ENCODE measurements at regions not wholly inside any gene's neighbourhood (a gene's known extent, or its start where the extent isn't known, plus 50 kb on each side); places are given as distances from the start of the nearest gene placed in this dataset.

DNA sequence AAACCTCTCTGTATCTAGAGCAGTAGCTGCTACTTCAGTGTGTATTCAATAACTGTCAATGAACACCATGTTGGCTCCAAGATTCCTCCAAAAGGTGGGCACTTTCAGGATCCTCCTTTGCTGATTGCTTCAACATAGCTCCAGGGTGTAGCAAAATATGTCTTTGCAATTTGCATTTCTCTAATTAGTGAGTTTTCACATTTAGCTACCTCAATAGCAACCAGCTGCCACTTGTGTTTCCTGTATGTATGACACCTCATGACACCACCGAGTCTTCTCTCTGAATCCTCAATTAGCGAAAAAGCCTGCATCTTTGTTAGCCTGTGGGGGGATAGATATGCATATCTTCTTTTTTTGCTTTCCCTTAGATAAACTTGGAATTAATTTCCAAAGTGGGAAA lies 898.3 kb upstream of the FAT3 start:
- Histone ChIP-seq H3K27me3 (no peaks in the 10 kb centered on the region), H3K4me1 (no peaks in the 10 kb centered on the region), H3K27ac (no peak overlapping the region), H3K36me3 (no peaks in the 10 kb centered on the region), H3K9me3 (no peaks in the 10 kb centered on the region), H3K4me3 (no peak overlapping the region)
- DNase-seq, result no peak
- intact Hi-C loops (cut with DNase I; ENCODE audit: low total_unique reads), result no loop called here
- TF ChIP-seq, protein P1, sequence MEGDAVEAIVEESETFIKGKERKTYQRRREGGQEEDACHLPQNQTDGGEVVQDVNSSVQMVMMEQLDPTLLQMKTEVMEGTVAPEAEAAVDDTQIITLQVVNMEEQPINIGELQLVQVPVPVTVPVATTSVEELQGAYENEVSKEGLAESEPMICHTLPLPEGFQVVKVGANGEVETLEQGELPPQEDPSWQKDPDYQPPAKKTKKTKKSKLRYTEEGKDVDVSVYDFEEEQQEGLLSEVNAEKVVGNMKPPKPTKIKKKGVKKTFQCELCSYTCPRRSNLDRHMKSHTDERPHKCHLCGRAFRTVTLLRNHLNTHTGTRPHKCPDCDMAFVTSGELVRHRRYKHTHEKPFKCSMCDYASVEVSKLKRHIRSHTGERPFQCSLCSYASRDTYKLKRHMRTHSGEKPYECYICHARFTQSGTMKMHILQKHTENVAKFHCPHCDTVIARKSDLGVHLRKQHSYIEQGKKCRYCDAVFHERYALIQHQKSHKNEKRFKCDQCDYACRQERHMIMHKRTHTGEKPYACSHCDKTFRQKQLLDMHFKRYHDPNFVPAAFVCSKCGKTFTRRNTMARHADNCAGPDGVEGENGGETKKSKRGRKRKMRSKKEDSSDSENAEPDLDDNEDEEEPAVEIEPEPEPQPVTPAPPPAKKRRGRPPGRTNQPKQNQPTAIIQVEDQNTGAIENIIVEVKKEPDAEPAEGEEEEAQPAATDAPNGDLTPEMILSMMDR (IDR thresholded peaks at IDR 0.05), result no peak
- TF ChIP-seq POLR2A (IDR thresholded peaks at IDR 0.05), result no peak

DNA sequence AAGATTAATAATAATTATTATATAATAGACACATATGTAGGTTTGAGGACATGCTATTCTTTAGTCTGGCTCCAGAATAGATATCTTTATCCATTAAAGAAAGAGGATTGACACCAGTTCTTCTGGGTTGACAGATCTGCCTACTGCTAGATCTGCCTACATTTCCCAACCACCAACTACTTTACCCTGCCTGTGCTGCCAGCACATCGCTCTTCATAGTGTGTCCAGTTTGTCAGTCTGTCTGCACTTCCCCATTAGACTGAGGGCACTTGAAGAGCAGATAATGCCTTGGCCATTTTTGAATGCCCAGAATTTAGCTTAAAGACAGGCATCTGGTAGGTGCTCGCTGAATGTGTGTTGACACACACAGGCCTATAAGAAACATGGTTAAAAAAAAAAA lies 910.1 kb upstream of the FAT3 start:
- no peak for DNase-seq
- H3K27me3 ChIP-seq, result no peaks in the 10 kb centered on the region
- no peaks in the 10 kb centered on the region for H3K9me3 ChIP-seq
- no peak overlapping the region for H3K4me3 ChIP-seq
- no peak overlapping the region for H3K27ac ChIP-seq
- H3K36me3 ChIP-seq, result no peaks in the 10 kb centered on the region
- intact Hi-C loops (cut with DNase I; ENCODE audit: low total_unique reads), result no loop called here
- H3K4me1 ChIP-seq, result no peaks in the 10 kb centered on the region
- no peak for TF ChIP-seq POLR2A (IDR thresholded peaks at IDR 0.05)

DNA sequence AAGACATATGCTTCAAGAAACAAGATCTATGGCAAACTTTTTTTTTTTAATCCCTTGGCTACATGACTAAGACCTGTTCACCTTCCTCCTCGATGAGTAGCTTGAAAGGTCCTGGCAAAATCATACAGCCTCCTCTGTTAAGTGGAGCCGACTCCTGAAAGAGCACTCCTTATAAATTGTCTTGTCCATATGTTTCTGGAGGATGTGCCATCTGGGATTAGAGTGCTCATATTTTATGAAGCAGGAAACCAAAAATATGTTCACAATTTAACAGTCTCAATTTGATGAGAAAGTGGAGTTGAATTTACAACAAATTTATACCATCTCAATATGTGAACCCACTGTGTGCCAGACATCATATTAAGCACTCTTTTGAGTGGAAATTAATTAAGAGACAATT lies 912.1 kb upstream of the FAT3 start:
- intact Hi-C loops (cut with DNase I; ENCODE audit: low total_unique reads), result no loop called here
- no peaks in the 10 kb centered on the region for H3K9me3 ChIP-seq
- H3K27ac ChIP-seq, result no peak overlapping the region

GRCh38 chr11:91310085-91310484 lies 914.5 kb upstream of the FAT3 start:
- no peak for DNase-seq
- H3K4me3 ChIP-seq, result no peak overlapping the region
- H3K27me3 ChIP-seq, result no peaks in the 10 kb centered on the region
- intact Hi-C loops (cut with DNase I; ENCODE audit: low total_unique reads), result no loop called here
- no peaks in the 10 kb centered on the region for H3K4me1 ChIP-seq
- no peaks in the 10 kb centered on the region for H3K9me3 ChIP-seq
- H3K36me3 ChIP-seq, result no peaks in the 10 kb centered on the region
- TF ChIP-seq, protein P1 (IDR thresholded peaks at IDR 0.05), result no peak
- no peak for TF ChIP-seq POLR2A (IDR thresholded peaks at IDR 0.05)
- no peak overlapping the region for H3K27ac ChIP-seq

More for the DNA sequence above, 912.1 kb upstream of the FAT3 start:
- Histone ChIP-seq H3K36me3 (no peaks in the 10 kb centered on the region), H3K27me3 (no peaks in the 10 kb centered on the region), H3K4me3 (no peak overlapping the region), H3K4me1 (no peaks in the 10 kb centered on the region)
- no peak for TF ChIP-seq POLR2A (IDR thresholded peaks at IDR 0.05)
- TF ChIP-seq, protein P1 (IDR thresholded peaks at IDR 0.05), result no peak
- no peak for DNase-seq

DNA sequence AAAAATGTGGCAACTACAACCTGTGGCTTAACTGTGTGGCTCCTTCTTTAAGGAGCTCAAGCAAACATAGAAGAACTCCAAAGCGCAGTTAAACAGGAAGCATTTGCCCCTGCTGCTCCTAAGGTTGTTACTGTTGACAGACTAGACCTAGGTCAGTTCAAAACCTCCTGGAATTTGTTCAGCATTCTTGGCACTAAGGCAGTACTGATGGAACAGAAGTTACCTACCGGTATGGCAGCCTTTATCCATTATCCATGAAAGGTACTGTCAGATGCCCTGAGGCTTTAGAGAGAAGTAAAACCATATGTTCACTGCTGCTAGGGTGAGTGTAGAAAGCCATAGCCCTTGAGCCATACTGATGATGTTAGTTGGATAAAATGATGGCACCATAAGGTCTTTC lies 916.5 kb upstream of the FAT3 start:
- intact Hi-C loops (cut with DNase I; ENCODE audit: low total_unique reads), result no loop called here

More for the DNA sequence above, 916.5 kb upstream of the FAT3 start:
- Histone ChIP-seq H3K9me3 (no peaks in the 10 kb centered on the region), H3K27ac (no peak overlapping the region), H3K27me3 (no peaks in the 10 kb centered on the region), H3K4me1 (no peaks in the 10 kb centered on the region), H3K36me3 (no peaks in the 10 kb centered on the region), H3K4me3 (no peak overlapping the region)
- no peak for TF ChIP-seq POLR2A (IDR thresholded peaks at IDR 0.05)
- TF ChIP-seq, protein P1 (IDR thresholded peaks at IDR 0.05), result no peak
- DNase-seq, result no peak
